HCT116 (cell line): ENCODE measurements at regions not wholly inside any gene's neighbourhood (a gene's known extent, or its start where the extent isn't known, plus 50 kb on each side); places are given as distances from the start of the nearest gene placed in this dataset.

Experiments used
- ATAC-seq: fragments of 200-7000 bp; cut with Tn5 transposase; 2 replicates; pipeline ENCODE4 v1.9.1; 2020; ENCODE audit warnings: mild to moderate bottlenecking, moderate library complexity
- BruUV-seq: library from RNA; stranded (reverse); fragments of 400-500 nt; replicated peaks from 2 replicates; lab custom pipeline; 2021; lab: Mats Ljungman, UMichigan
- CTCF ChIA-PET: fragments of 300-600 bp; sonication (Branson Sonifier 250); formaldehyde crosslinking; loops from one replicate; lab custom pipeline; 2021; ENCODE audit warnings: antibody characterized with exemption; lab: Charles Lee
- POLR2A ChIA-PET: fragments of 300-600, 350-600 bp; sonication (Branson Sonifier 250); formaldehyde crosslinking; loops from one replicate; lab custom pipeline; 2021; ENCODE audit warnings: antibody characterized with exemption; lab: Charles Lee
- RAD21 ChIA-PET, 2 experiments: fragments of 300-600 bp; sonication (Branson Sonifier 250); formaldehyde crosslinking; loops; one replicate each; lab custom pipeline; 2023; ENCODE audit warnings: low total read pairs in 2 of 2; ENCODE audit not compliant: uncharacterized antibody in 2 of 2, unreplicated experiment in 2 of 2, low non-redundant PET in 1 of 2; lab: Charles Lee
- DNase-seq: peaks from one replicate; pipeline ENCODE4 v3.0.0-alpha.2; 2010; ENCODE audit warnings: low read depth, low spot score
- H2AFZ ChIP-seq: fragments of 200-600 bp; shearing (Covaris generic), sonication (generic); 2 replicates; pipeline ENCODE4 v1.6.1; 2017; ENCODE audit warnings: low read depth, mixed run types, mixed read lengths, antibody characterized with exemption, low read length; ENCODE audit not compliant: poor library complexity, severe bottlenecking
- H3K27ac ChIP-seq: 2 replicates; pipeline ENCODE4 v1.5.1; 2012; ENCODE audit warnings: low read depth, low read length
- H3K27me3 ChIP-seq: fragments of 200-600 bp; sonication (generic); 2 replicates; pipeline ENCODE4 v1.6.1; 2016; ENCODE audit warnings: mixed run types, low read length, mixed read lengths; ENCODE audit not compliant: insufficient read depth
- H3K36me3 ChIP-seq, 2 experiments: fragments of 200-500 bp in 1 of 2; fragments of 200-600 bp in 1 of 2; sonication (Bioruptor generic) in 1 of 2; sonication (generic) in 1 of 2; 2 replicates each; pipeline versions ENCODE4 v1.5.1 to v1.6.1; 2014 to 2016; ENCODE audit warnings: low read length in 2 of 2, inconsistent platforms in 1 of 2, mixed read lengths in 1 of 2, mixed run types in 1 of 2; ENCODE audit not compliant: insufficient read depth in 2 of 2, control insufficient read depth in 1 of 2
- H3K4me1 ChIP-seq, 2 experiments: fragments of 200-600 bp in 1 of 2; sonication (generic) in 1 of 2; 2 replicates each; pipeline versions ENCODE4 v1.5.1 to v1.6.1; 2012 to 2017; ENCODE audit warnings: low read length in 2 of 2, inconsistent platforms in 1 of 2, mild to moderate bottlenecking in 1 of 2, mixed read lengths in 1 of 2, mixed run types in 1 of 2, moderate library complexity in 1 of 2; ENCODE audit not compliant: insufficient read depth in 2 of 2, control insufficient read depth in 1 of 2
- H3K4me2 ChIP-seq: fragments of 200-600 bp; sonication (generic); 2 replicates; pipeline ENCODE4 v1.6.1; 2017; ENCODE audit warnings: mixed run types, low read length, mixed read lengths
- H3K4me3 ChIP-seq, 2 experiments: fragments of 200-600 bp in 1 of 2; sonication (generic) in 1 of 2; replicated peaks in 1 of 2; 2 replicates each; pipeline ENCODE4 v1.5.1; 2011 to 2016; ENCODE audit warnings: low read length in 2 of 2, control low read depth in 1 of 2, low read depth in 1 of 2, mild to moderate bottlenecking in 1 of 2, mixed read lengths in 1 of 2, mixed run types in 1 of 2
- H3K79me2 ChIP-seq: fragments of 200-600 bp; sonication (generic); 2 replicates; pipeline ENCODE4 v1.6.1; 2017; ENCODE audit warnings: mild to moderate bottlenecking, mixed run types, low read length, moderate library complexity, mixed read lengths; ENCODE audit not compliant: insufficient read depth
- H3K9ac ChIP-seq: fragments of 200-600 bp; sonication (generic); 2 replicates; pipeline ENCODE4 v1.6.1; 2016; ENCODE audit warnings: low read length, mixed read lengths
- H3K9me2 ChIP-seq: fragments of 200-600 bp; sonication (generic), shearing (Covaris generic); 2 replicates; pipeline ENCODE4 v1.6.1; 2017; ENCODE audit warnings: mixed run types, mild to moderate bottlenecking, moderate library complexity; ENCODE audit not compliant: insufficient read depth
- H3K9me3 ChIP-seq, 2 experiments: fragments of 200-500 bp in 1 of 2; fragments of 200-600 bp in 1 of 2; sonication (Bioruptor generic) in 1 of 2; sonication (generic) in 1 of 2; 2 replicates each; pipeline ENCODE4 v1.6.1; 2014 to 2017; ENCODE audit warnings: low read length in 2 of 2, mixed read lengths in 2 of 2, inconsistent platforms in 1 of 2, low read depth in 1 of 2, mild to moderate bottlenecking in 1 of 2, mixed run types in 1 of 2, moderate library complexity in 1 of 2; ENCODE audit not compliant: control insufficient read depth in 1 of 2, insufficient read depth in 1 of 2
- H4K20me1 ChIP-seq: fragments of 200-600 bp; sonication (generic), shearing (Covaris generic); 2 replicates; pipeline ENCODE4 v1.6.1; 2017; ENCODE audit warnings: mixed run types, mild to moderate bottlenecking, moderate library complexity; ENCODE audit not compliant: insufficient read depth
- CBX3 ChIP-seq: IDR thresholded peaks from 2 replicates; pipeline ENCODE4 v1.6.1; 2012; ENCODE audit warnings: low read depth
- CEBPB ChIP-seq: IDR thresholded peaks from 2 replicates; pipeline ENCODE4 v1.6.1; 2012; ENCODE audit warnings: low read depth
- EGR1 ChIP-seq: IDR thresholded peaks from 2 replicates; pipeline ENCODE4 v1.6.1; 2012; ENCODE audit warnings: low read depth
- EZH2phosphoT487 ChIP-seq: fragments of 200-600 bp; IDR thresholded peaks from 2 replicates; pipeline ENCODE4 v1.6.1; 2018; ENCODE audit warnings: antibody characterized with exemption, borderline replicate concordance
- FOSL1 ChIP-seq: IDR thresholded peaks from 2 replicates; pipeline ENCODE4 v1.6.1; 2012; ENCODE audit warnings: low read depth
- JUND ChIP-seq: IDR thresholded peaks from 2 replicates; pipeline ENCODE4 v1.6.1; 2012
- POLR2A ChIP-seq: IDR thresholded peaks from 2 replicates; pipeline ENCODE4 v1.7.0; 2011; ENCODE audit warnings: borderline replicate concordance; ENCODE audit not compliant: insufficient read depth, insufficient read length; ENCODE audit errors: extremely low read depth
- POLR2AphosphoS5 ChIP-seq: IDR thresholded peaks from 2 replicates; pipeline ENCODE4 v1.6.1; 2011; ENCODE audit warnings: mild to moderate bottlenecking, low read depth, low read length, moderate library complexity
- SIN3A ChIP-seq: IDR thresholded peaks from 2 replicates; pipeline ENCODE4 v1.6.1; 2012; ENCODE audit warnings: low read depth
- SP1 ChIP-seq: IDR thresholded peaks from 2 replicates; pipeline ENCODE4 v1.6.1; 2012; ENCODE audit warnings: low read depth
- YY1 ChIP-seq: IDR thresholded peaks from 2 replicates; pipeline ENCODE4 v1.6.1; 2011; ENCODE audit warnings: low read length, low read depth, moderate library complexity, mild to moderate bottlenecking; ENCODE audit not compliant: insufficient replicate concordance; ENCODE audit errors: extremely low read depth
- ZFX ChIP-seq: fragments of 450-650 bp; IDR thresholded peaks from 2 replicates; pipeline ENCODE4 v1.6.1; 2017
- ZNF274 ChIP-seq: fragments of 200-500 bp; sonication (Bioruptor generic); IDR thresholded peaks from 2 replicates; pipeline ENCODE4 v1.6.1; 2014; ENCODE audit warnings: mild to moderate bottlenecking, low read depth, low read length, inconsistent platforms
- intact Hi-C: fragments of 100-400 bp; cut with micrococcal nuclease; formaldehyde crosslinking; loops from 2 replicates; pipeline ENCODE4 v1.10.0; 2022
- TF ChIP-seq, protein P1 (sequence below), 3 experiments: fragments of 200-600 bp in 1 of 3; sonication (generic) in 1 of 3; IDR thresholded peaks in 2 of 3; conservative IDR thresholded peaks in 1 of 3; 2 replicates each; pipeline ENCODE4 v1.5.1; 2012 to 2017; ENCODE audit warnings: low read depth in 2 of 3, low read length in 2 of 3, antibody characterized with exemption in 1 of 3, borderline replicate concordance in 1 of 3, control low read depth in 1 of 3, mild to moderate bottlenecking in 1 of 3, mixed read lengths in 1 of 3, mixed run types in 1 of 3, moderate library complexity in 1 of 3; ENCODE audit not compliant: insufficient read depth in 1 of 3
- TF ChIP-seq, protein P2 (sequence below): IDR thresholded peaks from 2 replicates; pipeline ENCODE4 v1.6.1; 2012; ENCODE audit warnings: low read depth
- TF ChIP-seq, protein P3 (sequence below): IDR thresholded peaks from 2 replicates; pipeline ENCODE4 v1.6.1; 2012
- TF ChIP-seq, protein P4 (sequence below): IDR thresholded peaks from 2 replicates; pipeline ENCODE4 v1.6.1; 2011; ENCODE audit warnings: mild to moderate bottlenecking, low read length, moderate library complexity; ENCODE audit not compliant: insufficient replicate concordance; ENCODE audit errors: extremely low read depth

DNA sequence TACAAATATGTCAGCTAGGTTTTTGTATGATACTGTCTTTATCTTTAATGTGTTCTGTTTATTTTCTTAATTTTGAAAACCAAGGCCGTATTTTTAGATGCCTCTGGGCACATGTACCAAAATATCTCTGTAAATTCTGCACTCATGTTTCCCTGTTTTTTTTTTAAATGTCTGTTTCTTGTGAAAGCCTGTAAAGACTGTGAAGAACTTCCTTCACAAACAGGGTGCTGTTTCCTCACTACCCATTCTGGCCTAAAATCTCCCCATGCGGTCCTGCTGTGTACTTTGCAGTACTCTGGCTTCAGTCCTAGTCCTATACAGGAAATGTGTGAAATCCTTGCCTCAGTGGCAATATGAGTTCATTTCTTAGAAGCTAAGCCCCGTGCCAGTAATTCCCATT lies 133.4 kb upstream of the ZBTB20 start (continued):
- TF ChIP-seq ZNF274 (no peak), JUND (no peak), SP1 (no peak)

DNA sequence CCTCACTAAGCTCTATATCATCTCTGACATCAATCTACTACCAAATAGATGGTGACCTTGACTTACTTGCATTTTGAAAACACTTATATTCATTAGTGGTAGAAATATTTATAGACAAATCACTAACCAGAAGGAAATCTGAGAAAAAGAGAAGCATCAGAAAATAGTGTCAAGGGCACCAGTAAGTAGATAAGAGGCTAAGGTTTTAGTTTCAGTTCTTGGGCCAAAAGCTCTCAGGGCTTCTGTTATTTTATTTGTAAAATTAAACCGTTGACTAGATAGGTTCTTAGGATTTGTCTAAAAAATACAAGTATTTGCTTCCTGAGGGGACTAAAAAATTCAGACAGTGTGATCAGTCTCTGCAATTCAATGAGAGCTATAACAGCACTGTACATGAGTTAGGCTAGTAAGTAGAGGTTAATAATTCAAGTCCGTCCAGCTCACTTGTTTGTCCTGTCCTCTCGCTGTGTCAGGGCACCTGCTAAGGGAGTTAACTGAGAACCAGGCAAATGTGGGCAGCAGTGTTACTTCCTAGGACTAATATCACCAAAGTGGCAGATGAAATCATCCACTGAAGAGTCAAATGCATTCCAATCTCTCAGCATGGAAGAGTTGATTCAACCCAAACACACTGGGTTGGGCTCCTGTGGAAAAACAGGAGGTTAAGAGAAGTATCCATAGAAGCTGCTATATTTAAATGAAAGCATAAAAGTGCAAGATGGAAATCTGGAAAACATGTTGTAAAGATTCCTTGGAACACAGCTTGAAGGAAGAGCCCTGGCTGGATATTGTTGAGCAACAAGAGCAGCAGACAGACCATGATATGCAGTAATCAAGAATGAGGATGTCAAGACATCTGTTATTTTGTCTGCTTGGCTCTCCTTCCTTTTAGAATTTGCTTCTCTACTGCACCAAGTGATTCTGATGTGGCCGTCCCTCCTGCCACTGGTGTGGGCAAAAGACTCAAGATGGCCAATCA lies 134.9 kb upstream of the ZBTB20 start:
- Histone ChIP-seq H3K27me3 (no peaks in the 10 kb centered on the region), H3K4me2 (no peak overlapping the region), H2AFZ (no peak overlapping the region), H3K9ac (no peak overlapping the region), H3K4me3 (no peak overlapping the region), H3K9me2 (no peaks in the 10 kb centered on the region), H3K9me3 (no peaks in the 10 kb centered on the region), H3K4me1 (no peaks in the 10 kb centered on the region), H3K27ac (no peak overlapping the region), H3K79me2 (no peaks in the 10 kb centered on the region), H3K36me3 (no peaks in the 10 kb centered on the region), H4K20me1 (no peaks in the 10 kb centered on the region)
- ChIA-PET RAD21 (no interaction called here), CTCF (no interaction called here), POLR2A (no interaction called here)
- ATAC-seq, result no peak
- intact Hi-C loops, result no loop called here
- no peak for DNase-seq
- BruUV-seq, result no TSS peak
- TF ChIP-seq CEBPB, result no peak
- TF ChIP-seq SP1, result no peak
- TF ChIP-seq YY1, result no peak
- TF ChIP-seq SIN3A, result no peak
- TF ChIP-seq, protein P1, sequence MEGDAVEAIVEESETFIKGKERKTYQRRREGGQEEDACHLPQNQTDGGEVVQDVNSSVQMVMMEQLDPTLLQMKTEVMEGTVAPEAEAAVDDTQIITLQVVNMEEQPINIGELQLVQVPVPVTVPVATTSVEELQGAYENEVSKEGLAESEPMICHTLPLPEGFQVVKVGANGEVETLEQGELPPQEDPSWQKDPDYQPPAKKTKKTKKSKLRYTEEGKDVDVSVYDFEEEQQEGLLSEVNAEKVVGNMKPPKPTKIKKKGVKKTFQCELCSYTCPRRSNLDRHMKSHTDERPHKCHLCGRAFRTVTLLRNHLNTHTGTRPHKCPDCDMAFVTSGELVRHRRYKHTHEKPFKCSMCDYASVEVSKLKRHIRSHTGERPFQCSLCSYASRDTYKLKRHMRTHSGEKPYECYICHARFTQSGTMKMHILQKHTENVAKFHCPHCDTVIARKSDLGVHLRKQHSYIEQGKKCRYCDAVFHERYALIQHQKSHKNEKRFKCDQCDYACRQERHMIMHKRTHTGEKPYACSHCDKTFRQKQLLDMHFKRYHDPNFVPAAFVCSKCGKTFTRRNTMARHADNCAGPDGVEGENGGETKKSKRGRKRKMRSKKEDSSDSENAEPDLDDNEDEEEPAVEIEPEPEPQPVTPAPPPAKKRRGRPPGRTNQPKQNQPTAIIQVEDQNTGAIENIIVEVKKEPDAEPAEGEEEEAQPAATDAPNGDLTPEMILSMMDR (IDR thresholded peaks at IDR 0.05 in 2 of 3, conservative IDR thresholded peaks at IDR 0.05 in 1 of 3; ENCODE audit: borderline replicate concordance in 1 of 3, insufficient read depth in 1 of 3, low read depth in 2 of 3, low read length in 2 of 3), result no peak
- TF ChIP-seq EGR1, result no peak
- TF ChIP-seq, protein P2, sequence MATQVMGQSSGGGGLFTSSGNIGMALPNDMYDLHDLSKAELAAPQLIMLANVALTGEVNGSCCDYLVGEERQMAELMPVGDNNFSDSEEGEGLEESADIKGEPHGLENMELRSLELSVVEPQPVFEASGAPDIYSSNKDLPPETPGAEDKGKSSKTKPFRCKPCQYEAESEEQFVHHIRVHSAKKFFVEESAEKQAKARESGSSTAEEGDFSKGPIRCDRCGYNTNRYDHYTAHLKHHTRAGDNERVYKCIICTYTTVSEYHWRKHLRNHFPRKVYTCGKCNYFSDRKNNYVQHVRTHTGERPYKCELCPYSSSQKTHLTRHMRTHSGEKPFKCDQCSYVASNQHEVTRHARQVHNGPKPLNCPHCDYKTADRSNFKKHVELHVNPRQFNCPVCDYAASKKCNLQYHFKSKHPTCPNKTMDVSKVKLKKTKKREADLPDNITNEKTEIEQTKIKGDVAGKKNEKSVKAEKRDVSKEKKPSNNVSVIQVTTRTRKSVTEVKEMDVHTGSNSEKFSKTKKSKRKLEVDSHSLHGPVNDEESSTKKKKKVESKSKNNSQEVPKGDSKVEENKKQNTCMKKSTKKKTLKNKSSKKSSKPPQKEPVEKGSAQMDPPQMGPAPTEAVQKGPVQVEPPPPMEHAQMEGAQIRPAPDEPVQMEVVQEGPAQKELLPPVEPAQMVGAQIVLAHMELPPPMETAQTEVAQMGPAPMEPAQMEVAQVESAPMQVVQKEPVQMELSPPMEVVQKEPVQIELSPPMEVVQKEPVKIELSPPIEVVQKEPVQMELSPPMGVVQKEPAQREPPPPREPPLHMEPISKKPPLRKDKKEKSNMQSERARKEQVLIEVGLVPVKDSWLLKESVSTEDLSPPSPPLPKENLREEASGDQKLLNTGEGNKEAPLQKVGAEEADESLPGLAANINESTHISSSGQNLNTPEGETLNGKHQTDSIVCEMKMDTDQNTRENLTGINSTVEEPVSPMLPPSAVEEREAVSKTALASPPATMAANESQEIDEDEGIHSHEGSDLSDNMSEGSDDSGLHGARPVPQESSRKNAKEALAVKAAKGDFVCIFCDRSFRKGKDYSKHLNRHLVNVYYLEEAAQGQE, result no peak
- no peak for TF ChIP-seq FOSL1
- TF ChIP-seq, protein P3, sequence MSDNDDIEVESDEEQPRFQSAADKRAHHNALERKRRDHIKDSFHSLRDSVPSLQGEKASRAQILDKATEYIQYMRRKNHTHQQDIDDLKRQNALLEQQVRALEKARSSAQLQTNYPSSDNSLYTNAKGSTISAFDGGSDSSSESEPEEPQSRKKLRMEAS, result no peak
- TF ChIP-seq ZNF274, result no peak
- no peak for TF ChIP-seq POLR2A
- no peak for TF ChIP-seq CBX3
- TF ChIP-seq EZH2phosphoT487, result no peak
- no peak for TF ChIP-seq JUND
- no peak for TF ChIP-seq ZFX
- TF ChIP-seq, protein P4, sequence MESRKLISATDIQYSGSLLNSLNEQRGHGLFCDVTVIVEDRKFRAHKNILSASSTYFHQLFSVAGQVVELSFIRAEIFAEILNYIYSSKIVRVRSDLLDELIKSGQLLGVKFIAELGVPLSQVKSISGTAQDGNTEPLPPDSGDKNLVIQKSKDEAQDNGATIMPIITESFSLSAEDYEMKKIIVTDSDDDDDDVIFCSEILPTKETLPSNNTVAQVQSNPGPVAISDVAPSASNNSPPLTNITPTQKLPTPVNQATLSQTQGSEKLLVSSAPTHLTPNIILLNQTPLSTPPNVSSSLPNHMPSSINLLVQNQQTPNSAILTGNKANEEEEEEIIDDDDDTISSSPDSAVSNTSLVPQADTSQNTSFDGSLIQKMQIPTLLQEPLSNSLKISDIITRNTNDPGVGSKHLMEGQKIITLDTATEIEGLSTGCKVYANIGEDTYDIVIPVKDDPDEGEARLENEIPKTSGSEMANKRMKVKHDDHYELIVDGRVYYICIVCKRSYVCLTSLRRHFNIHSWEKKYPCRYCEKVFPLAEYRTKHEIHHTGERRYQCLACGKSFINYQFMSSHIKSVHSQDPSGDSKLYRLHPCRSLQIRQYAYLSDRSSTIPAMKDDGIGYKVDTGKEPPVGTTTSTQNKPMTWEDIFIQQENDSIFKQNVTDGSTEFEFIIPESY, result no peak
- TF ChIP-seq POLR2AphosphoS5, result no peak
